GM19043 (cell line): ENCODE measurements at regions not wholly inside any gene's neighbourhood (a gene's known extent, or its start where the extent isn't known, plus 50 kb on each side); places are given as distances from the start of the nearest gene placed in this dataset.

ENCODE experiments used
- ATAC-seq: cut with Tn5 transposase; IDR thresholded peaks from one replicate; pipeline ENCODE4 v1.9.1; 2021; ENCODE audit warnings: low read depth; ENCODE audit not compliant: unreplicated experiment

GRCh38 chr5:117084067-117084466 lies 509.4 kb upstream of the SEMA6A start:
- no peak for ATAC-seq

DNA sequence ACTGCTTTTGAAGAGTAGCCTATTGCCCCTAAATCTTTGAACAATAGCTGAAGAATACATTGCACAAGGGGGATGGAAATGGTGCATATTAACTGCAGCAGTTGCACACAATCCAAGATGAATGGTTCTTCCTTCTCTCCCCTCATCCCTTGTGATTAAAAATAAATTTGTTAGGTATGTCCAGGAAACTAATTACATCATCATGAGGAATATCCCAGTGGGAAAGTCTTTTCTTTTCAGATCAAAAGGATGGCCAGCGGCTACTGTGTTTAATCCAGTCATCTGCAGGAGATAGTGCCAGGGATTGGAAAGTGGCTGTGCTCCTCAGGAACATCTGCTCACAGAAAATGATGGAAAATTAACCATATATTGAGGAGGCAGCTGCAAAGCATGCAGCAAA lies 508.4 kb upstream of the SEMA6A start:
- no peak for ATAC-seq

- no peak for ATAC-seq
Observed at GRCh38 chr5:117077142-117077541, 502.5 kb upstream of the SEMA6A start.

GRCh38 chr5:117072439-117072838 lies 497.8 kb upstream of the SEMA6A start:
- ATAC-seq: no peak

GRCh38 chr5:117065800-117066199 lies 491.2 kb upstream of the SEMA6A start:
- ATAC-seq: no peak

GRCh38 chr5:117065161-117065560 lies 490.5 kb upstream of the SEMA6A start:
- ATAC-seq: no peak

DNA sequence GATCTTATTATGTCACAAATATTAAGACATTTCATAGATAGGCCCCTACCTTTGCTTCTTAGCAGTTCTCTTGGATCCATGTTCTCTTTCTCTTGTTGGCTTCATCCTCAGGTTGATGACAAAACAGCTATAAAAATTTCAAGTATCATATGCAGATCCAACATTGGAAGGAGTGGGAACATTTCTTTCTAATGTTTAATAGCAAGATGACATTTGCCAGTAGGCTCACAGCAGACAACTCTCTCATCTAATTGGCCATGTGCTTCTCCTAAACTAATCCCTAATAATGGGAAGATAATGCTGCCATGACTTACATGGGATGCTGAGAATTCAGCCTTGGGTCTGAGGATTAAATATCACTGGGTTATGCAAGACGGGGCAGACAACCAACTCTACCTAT lies 485.5 kb upstream of the SEMA6A start:
- no peak for ATAC-seq

GRCh38 chr5:117058740-117059139 lies 484.1 kb upstream of the SEMA6A start:
- no peak for ATAC-seq

GRCh38 chr5:117055517-117055916 lies 480.9 kb upstream of the SEMA6A start:
- ATAC-seq: no peak

DNA sequence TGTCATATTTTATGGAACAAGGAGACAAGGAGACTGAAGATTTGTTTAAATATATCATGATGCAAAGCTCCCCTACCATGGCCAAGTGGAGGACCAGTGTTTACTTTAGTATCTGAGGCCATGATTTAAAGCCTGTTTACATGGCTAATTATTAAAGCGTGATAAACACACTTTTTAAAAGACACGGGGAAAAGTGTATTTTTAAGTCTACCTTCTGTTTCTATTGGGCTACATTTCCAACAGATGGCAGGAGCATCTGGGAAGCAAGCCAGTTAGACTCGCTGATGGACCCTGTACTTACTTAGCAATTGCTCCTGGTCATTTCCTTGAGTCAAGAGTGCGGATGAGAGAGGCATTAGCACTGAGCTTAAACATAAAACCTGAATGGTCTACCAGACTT lies 480.3 kb upstream of the SEMA6A start:
- ATAC-seq: no peak

DNA sequence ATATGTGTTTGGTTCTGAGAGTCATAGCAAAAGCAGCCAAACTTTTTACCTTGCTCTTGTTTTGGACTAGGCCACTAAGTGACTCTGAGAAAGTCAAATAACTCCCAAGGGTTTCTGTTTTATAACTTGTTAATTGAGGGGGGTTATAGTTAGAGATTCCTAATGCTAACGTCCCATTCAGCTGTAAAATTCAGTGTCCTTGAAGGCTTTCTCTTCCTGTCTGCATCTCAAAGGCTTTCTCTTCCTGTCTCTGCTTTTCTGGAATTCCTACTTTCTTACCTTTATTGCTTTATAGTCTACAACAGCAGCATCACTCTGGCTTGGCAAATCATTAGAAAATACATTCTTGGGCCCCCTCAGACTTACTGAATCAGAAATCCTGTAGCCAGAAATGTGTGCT lies 479.5 kb upstream of the SEMA6A start:
- ATAC-seq: no peak

GRCh38 chr5:117041926-117042595 lies 467.4 kb upstream of the SEMA6A start:
- no peak for ATAC-seq

GRCh38 chr5:117039035-117039434 lies 464.4 kb upstream of the SEMA6A start:
- ATAC-seq: no peak

GRCh38 chr5:117027384-117027783 lies 452.8 kb upstream of the SEMA6A start:
- ATAC-seq: no peak

DNA sequence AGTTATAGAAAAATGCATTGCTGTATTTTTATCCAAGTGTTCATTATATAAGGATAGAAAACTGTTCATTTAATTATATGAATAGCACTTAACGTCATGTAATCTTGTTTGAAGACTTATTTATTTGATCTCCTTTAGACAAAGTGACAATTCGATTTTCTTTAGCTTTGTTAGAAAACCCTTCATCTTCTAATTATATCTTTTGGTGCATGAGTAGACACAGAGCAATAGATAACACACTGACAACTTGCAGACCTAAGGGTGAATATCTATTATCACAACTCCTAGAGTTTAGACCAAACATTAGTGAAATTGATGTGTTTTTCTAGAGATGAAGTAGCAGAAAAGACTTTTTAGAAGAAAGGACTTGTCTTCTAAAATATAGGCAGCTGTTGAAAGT lies 446.4 kb upstream of the SEMA6A start:
- no peak for ATAC-seq

GRCh38 chr5:117013280-117013877 lies 438.8 kb upstream of the SEMA6A start:
- ATAC-seq: no peak

DNA sequence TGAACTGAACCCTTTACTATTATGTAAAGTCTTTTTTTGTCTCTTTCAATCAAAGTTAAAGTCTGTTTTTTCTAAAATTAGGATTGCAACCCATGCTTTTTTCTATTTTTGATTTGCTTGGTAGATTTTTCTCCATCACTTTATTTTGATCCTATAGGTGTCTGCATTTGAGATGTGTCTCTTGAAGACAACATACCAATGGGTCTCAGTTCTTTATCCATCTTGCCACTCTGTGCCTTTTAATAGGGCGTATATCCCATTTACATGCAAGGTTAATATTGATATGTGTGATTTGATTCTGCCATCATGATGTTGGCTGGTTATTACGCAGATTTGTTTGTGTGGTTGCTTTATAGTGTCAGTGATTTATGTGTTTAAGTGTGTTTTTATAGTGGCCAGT lies 436.0 kb upstream of the SEMA6A start:
- ATAC-seq: no peak

DNA sequence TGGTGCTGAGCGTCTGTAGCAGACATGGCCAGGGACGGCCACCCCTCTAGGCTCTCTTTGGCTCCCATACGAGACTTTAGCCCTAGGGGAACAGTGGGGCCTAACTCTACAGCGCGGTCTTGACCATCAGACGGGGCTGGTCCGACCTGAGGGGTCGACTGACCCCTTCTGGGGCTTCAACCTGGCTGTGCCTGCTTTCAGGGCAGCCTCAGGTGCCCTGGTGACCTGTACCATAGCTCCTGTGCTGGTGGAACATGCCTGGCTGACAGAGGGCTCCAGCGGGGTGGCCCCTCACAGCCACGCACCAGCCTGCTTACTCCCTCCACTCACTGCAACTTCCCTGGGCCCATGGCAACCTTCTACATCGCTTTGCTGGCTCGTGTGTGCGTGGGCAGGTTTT lies 423.4 kb upstream of the SEMA6A start:
- ATAC-seq: no peak

GRCh38 chr5:116992681-116993080 lies 418.1 kb upstream of the SEMA6A start:
- ATAC-seq: no peak

DNA sequence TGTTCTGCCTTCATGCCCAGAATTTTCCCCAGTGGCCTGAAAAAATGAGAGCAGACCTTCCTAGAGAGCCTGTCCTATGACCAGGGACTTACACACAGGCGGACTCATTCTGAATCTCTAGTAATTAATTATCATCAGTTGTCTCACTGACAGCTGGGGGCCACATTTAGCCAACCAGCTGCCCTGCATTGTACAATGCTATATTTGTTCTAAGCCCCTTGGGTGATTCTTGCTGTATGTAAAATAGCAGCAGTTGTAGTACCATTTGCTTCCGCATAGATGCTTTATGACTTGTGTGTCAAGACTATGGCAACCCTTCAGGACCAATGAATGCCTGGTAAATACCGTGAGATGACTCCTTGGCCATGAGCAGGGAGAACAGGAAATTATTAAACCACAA lies 415.4 kb upstream of the SEMA6A start:
- ATAC-seq: no peak

DNA sequence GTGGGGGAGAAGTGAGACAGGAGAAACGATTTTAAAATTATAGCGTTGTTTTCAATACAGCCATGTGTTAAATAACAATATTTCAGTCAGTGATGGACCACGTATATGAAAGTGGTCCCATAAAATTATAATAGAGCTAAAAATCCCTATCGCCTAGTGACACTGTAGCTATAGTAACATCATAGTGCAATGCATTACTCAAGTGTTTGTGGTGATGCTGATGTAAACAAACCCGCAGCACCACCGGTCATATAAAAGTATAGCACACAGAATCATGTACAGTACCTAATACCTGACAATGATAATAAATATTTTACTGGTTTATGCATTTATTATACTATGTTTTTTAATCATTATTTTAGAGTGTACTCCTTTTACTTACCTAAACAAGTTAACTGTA lies 407.4 kb upstream of the SEMA6A start:
- ATAC-seq: no peak

- ATAC-seq: no peak
Observed at GRCh38 chr5:116980581-116980980, 406.0 kb upstream of the SEMA6A start.

- ATAC-seq: no peak
Observed at GRCh38 chr5:116976767-116977166, 402.1 kb upstream of the SEMA6A start.
